ENCODE measurements at regions not wholly inside any gene's neighbourhood (a gene's known extent, or its start where the extent isn't known, plus 50 kb on each side); places are given as distances from the start of the nearest gene placed in this dataset.

DNA sequence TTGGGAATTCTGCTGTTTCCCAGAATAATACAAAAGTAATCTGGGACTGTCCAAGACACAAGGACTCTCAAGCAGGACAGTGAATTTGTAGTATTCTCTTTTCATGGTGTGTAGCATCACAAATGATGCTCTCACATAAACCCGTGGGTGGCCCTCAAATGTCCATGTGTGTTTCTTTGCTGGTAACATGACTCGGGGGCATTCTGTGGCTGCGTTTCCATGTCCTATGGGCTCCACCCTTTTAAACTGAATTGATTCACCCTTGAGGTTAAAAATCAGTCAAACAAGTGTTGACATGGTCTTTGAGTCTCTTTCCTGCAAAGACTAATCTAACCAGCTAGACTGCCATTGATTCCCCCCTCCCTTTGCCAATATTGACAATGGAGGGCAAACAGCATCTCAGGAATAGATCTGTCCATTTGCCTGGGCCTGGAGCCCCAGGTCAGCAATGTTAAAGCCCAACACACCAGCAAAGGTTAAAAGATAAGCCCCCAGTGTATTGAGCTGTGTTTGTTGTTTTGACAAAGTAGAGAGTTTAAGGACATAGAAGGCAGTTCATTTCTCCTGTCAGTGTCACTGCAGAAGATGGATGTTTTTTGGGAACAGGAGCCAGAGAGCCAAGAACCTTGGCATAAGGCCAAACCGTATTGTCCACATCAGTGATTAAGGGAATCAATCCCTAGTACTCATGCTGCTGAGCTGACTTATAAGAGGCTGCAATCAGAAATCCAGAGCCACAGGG, 117.1 kb upstream of the COX10 start:
- Histone ChIP-seq H3K4me3 (ENCODE audit: control extremely low read depth in 1 of 5, extremely low read depth in 1 of 5, insufficient read depth in 1 of 5, low read depth in 2 of 5, low read length in 4 of 5) (no peak overlapping the region), H3K9me3 (ENCODE audit: control extremely low read depth in 1 of 3, control insufficient read depth in 2 of 3, insufficient read depth in 1 of 3, low read length in 2 of 3) (no peaks in the 10 kb centered on the region), H2AFZ (ENCODE audit: insufficient read depth, low read depth, low read length, poor library complexity, severe bottlenecking) (no peak overlapping the region), H3K79me2 (ENCODE audit: control insufficient read depth, insufficient read depth, low read length) (no peaks in the 10 kb centered on the region), H3K27me3 (replicated peaks in 1 of 4; ENCODE audit: control extremely low read depth in 1 of 4, control insufficient read depth in 3 of 4, insufficient read depth in 4 of 4, low read length in 3 of 4) (no peaks in the 10 kb centered on the region), H3K4me2 (replicated peaks; ENCODE audit: low read depth, low read length, poor library complexity, severe bottlenecking) (no peak overlapping the region), H3K9ac (ENCODE audit: low read length) (no peak overlapping the region), H4K20me1 (ENCODE audit: control insufficient read depth, insufficient read depth, low read length, poor library complexity, severe bottlenecking) (no peaks in the 10 kb centered on the region), H3K36me3 (replicated peaks in 1 of 2; ENCODE audit: control extremely low read depth in 1 of 2, control insufficient read depth in 1 of 2, extremely low read depth in 1 of 2, insufficient read depth in 2 of 2, low read length in 1 of 2) (no peaks in the 10 kb centered on the region), H3K27ac (ENCODE audit: low read length in 2 of 2) (no peak overlapping the region), H3K4me1 (ENCODE audit: control insufficient read depth in 2 of 2, insufficient read depth in 2 of 2, low read length in 2 of 2) (no peaks in the 10 kb centered on the region)
- ATAC-seq (ENCODE audit: low read depth) (no peak), DNase-seq (no peak)
- 97% methylated on average over 4 of the region's 4 CpGs for WGBS (ENCODE audit: insufficient coverage)
- no peaks in the 10 kb centered on the region for H3K4me1 Mint-ChIP-seq
- ChIA-PET POLR2A (no interaction called here), CTCF (no interaction called here)
- no peaks in the 10 kb centered on the region for H3K9me3 Mint-ChIP-seq (ENCODE audit: insufficient read depth)
- H3K27ac Mint-ChIP-seq = no peak overlapping the region
- intact Hi-C loops (cut with micrococcal nuclease) = no loop called here
- H3K4me3 Mint-ChIP-seq = no peak overlapping the region
- no peaks in the 10 kb centered on the region for H3K27me3 Mint-ChIP-seq
- no peak for TF ChIP-seq EZH2 (IDR thresholded peaks at IDR 0.05; ENCODE audit: borderline replicate concordance, insufficient read depth, low read depth, low read length, poor library complexity, severe bottlenecking)
- TF ChIP-seq, protein P1, sequence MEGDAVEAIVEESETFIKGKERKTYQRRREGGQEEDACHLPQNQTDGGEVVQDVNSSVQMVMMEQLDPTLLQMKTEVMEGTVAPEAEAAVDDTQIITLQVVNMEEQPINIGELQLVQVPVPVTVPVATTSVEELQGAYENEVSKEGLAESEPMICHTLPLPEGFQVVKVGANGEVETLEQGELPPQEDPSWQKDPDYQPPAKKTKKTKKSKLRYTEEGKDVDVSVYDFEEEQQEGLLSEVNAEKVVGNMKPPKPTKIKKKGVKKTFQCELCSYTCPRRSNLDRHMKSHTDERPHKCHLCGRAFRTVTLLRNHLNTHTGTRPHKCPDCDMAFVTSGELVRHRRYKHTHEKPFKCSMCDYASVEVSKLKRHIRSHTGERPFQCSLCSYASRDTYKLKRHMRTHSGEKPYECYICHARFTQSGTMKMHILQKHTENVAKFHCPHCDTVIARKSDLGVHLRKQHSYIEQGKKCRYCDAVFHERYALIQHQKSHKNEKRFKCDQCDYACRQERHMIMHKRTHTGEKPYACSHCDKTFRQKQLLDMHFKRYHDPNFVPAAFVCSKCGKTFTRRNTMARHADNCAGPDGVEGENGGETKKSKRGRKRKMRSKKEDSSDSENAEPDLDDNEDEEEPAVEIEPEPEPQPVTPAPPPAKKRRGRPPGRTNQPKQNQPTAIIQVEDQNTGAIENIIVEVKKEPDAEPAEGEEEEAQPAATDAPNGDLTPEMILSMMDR (IDR thresholded peaks at IDR 0.05) = no peak

DNA sequence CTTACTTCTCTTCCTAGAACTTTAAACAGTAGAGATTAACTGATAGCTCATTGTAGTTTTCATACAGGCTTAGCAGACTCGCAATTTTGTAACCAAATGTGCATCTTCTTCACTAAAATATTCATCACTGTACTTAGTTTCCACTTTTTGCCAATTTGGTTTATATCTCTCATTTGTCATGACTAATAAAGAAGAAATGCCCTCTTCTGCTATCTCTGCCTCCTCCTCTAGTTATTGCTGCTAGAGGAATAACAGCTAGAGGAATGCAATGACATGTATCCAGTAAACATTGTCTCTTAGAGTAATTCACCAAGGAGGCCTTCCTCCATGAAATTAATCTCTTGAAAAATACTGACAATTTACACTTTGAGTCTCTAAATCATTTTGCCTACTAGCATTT, 115.5 kb upstream of the COX10 start:
- no peaks in the 10 kb centered on the region for H3K36me3 ChIP-seq (replicated peaks in 1 of 2; ENCODE audit: control extremely low read depth in 1 of 2, control insufficient read depth in 1 of 2, extremely low read depth in 1 of 2, insufficient read depth in 2 of 2, low read length in 1 of 2)
- DNase-seq (no peak), ATAC-seq (ENCODE audit: low read depth) (no peak)
- H4K20me1 ChIP-seq (ENCODE audit: control insufficient read depth, insufficient read depth, low read length, poor library complexity, severe bottlenecking) = no peaks in the 10 kb centered on the region
- no peak overlapping the region for H3K27ac ChIP-seq (ENCODE audit: low read length in 2 of 2)
- no peaks in the 10 kb centered on the region for H3K4me1 Mint-ChIP-seq
- no peak overlapping the region for H3K27ac Mint-ChIP-seq
- H3K4me1 ChIP-seq (ENCODE audit: control insufficient read depth in 2 of 2, insufficient read depth in 2 of 2, low read length in 2 of 2) = no peaks in the 10 kb centered on the region
- CTCF ChIA-PET = no interaction called here
- no peak for TF ChIP-seq EZH2 (IDR thresholded peaks at IDR 0.05; ENCODE audit: borderline replicate concordance, insufficient read depth, low read depth, low read length, poor library complexity, severe bottlenecking)
- TF ChIP-seq, protein P1 (IDR thresholded peaks at IDR 0.05) = no peak
- no peaks in the 10 kb centered on the region for H3K27me3 Mint-ChIP-seq
- H3K27me3 ChIP-seq (replicated peaks in 1 of 4; ENCODE audit: control extremely low read depth in 1 of 4, control insufficient read depth in 3 of 4, insufficient read depth in 4 of 4, low read length in 3 of 4) = no peaks in the 10 kb centered on the region
- H3K4me3 ChIP-seq (ENCODE audit: control extremely low read depth in 1 of 5, extremely low read depth in 1 of 5, insufficient read depth in 1 of 5, low read depth in 2 of 5, low read length in 4 of 5) = no peak overlapping the region
- H3K4me3 Mint-ChIP-seq = no peak overlapping the region
- no peak overlapping the region for H2AFZ ChIP-seq (ENCODE audit: insufficient read depth, low read depth, low read length, poor library complexity, severe bottlenecking)
- WGBS (ENCODE audit: insufficient coverage) = no CpG with 5 or more reads among the region's 1 CpG
- H3K9ac ChIP-seq (ENCODE audit: low read length) = no peak overlapping the region
- no peaks in the 10 kb centered on the region for H3K9me3 Mint-ChIP-seq (ENCODE audit: insufficient read depth)
- H3K79me2 ChIP-seq (ENCODE audit: control insufficient read depth, insufficient read depth, low read length) = no peaks in the 10 kb centered on the region
- H3K9me3 ChIP-seq (ENCODE audit: control extremely low read depth in 1 of 3, control insufficient read depth in 2 of 3, insufficient read depth in 1 of 3, low read length in 2 of 3) = no peaks in the 10 kb centered on the region
- POLR2A ChIA-PET = no interaction called here
- intact Hi-C loops (cut with micrococcal nuclease) = no loop called here
- no peak overlapping the region for H3K4me2 ChIP-seq (replicated peaks; ENCODE audit: low read depth, low read length, poor library complexity, severe bottlenecking)

All from B cell (primary cell).